Keratinocyte (primary cell): ENCODE measurements at regions not wholly inside any gene's neighbourhood (a gene's known extent, or its start where the extent isn't known, plus 50 kb on each side); places are given as distances from the start of the nearest gene placed in this dataset.

Experiments used
- CTCF ChIP-seq, 3 experiments: IDR thresholded peaks in 1 of 3; conservative IDR thresholded peaks in 1 of 3; optimal IDR thresholded peaks in 1 of 3; 2 replicates in 2 of 3; 3 replicates in 1 of 3; pipeline versions ENCODE3 to v1.5.1; 2011; ENCODE audit warnings: low read length in 3 of 3, mild to moderate bottlenecking in 3 of 3, moderate library complexity in 2 of 3, control low read depth in 1 of 3, inconsistent platforms in 1 of 3; ENCODE audit not compliant: insufficient read depth in 2 of 3; ENCODE audit errors: extremely low read depth in 1 of 3
- EZH2 ChIP-seq: IDR thresholded peaks from one replicate; pipeline ENCODE4 v1.6.1; 2012; ENCODE audit warnings: inconsistent platforms, mild to moderate bottlenecking, low read length, moderate library complexity

GRCh38 chr3:117005911-117006522 lies 296.4 kb downstream of the TUSC7 start:
- TF ChIP-seq CTCF (optimal IDR thresholded peaks at IDR 0.05 in 1 of 3, IDR thresholded peaks at IDR 0.05 in 1 of 3, conservative IDR thresholded peaks at IDR 0.05 in 1 of 3; ENCODE audit: extremely low read depth in 1 of 3, insufficient read depth in 2 of 3, low read length in 3 of 3): no peak
- TF ChIP-seq EZH2: no peak
